SHP77 (cell line): ENCODE measurements at regions not wholly inside any gene's neighbourhood (a gene's known extent, or its start where the extent isn't known, plus 50 kb on each side); places are given as distances from the start of the nearest gene placed in this dataset.
"Not testable (repeated sequence)": the region's sequence is repeated elsewhere in the genome, so short reads cannot be mapped to it uniquely, and the experiment has no call there.

ENCODE experiments used
- DNase-seq, 2 experiments: peaks; one replicate each; lab custom pipeline; 2025; lab: John Stamatoyannopoulos, UW

DNA sequence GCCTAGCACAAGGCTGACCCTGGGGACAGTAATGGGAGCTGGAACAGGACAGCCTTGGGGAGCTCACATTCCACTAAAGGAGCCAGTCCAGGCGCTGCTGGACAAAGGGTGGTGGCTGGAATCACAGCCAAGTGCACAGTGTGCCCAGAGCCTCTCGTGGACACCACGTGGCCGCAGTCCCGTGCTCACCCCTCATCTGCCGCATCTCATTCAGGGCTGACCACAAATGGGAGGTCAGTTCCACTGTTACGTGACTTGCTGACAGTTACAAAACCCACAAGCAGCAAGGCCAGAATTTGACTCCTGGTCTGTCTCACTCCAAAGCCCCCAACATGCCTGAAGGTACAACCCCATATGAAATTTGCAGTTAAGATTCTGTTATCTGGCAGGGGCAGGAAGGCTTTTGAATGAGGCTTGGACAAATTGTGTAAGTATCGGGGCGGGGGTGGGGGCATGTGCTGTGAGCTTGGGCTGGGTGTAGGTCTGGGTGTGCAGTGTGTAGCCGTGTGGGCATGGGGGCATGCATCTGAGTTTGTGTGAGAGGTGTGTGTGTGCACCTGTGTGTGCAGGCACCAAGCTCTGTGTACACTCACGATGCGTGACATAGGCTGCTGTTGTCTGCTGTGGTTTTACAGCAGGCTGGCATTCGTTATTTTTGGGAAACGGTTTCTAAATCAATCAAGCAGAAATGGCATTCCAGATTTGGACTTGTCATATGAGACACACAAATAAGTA is 301.7 kb downstream of the BRD1 start:
- no peak for DNase-seq

DNA sequence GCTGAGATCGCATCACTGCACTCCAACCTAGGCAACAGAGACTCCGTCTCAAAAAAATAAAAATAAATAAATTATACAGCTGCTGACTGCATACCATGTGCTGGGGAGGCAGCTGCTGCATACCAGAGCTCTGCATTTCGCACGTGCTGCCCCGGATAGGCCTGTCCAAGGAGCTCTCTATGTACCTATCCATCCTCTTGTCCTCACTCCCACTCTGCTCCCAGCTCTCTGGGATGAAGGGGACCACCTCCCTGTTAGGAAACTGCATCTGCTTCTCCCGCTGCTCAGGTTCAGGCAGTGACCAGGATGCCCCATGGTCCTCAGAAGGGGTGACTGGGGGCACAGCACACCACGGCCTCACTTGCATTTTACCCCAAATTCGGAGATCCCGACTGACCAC is 302.3 kb downstream of the BRD1 start:
- no peak for DNase-seq

DNA sequence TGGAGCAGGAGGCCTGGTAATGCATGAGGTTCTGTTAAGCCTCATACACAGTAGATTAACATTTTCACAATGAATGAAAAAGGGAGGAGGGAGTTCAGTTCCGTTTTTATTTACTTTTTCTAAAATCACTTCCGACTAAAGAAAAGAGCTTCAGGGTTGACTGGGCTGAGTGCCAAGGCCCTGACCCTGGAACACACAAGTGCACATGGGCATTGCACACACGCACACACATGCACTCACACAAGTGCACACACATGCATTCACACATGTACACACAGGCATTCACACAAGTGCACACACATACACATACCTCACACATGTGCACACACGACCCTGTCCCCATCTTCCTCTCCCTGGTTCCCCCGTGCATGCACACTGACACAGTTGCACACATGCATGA is 303.3 kb downstream of the BRD1 start:
- no peak for DNase-seq

DNA sequence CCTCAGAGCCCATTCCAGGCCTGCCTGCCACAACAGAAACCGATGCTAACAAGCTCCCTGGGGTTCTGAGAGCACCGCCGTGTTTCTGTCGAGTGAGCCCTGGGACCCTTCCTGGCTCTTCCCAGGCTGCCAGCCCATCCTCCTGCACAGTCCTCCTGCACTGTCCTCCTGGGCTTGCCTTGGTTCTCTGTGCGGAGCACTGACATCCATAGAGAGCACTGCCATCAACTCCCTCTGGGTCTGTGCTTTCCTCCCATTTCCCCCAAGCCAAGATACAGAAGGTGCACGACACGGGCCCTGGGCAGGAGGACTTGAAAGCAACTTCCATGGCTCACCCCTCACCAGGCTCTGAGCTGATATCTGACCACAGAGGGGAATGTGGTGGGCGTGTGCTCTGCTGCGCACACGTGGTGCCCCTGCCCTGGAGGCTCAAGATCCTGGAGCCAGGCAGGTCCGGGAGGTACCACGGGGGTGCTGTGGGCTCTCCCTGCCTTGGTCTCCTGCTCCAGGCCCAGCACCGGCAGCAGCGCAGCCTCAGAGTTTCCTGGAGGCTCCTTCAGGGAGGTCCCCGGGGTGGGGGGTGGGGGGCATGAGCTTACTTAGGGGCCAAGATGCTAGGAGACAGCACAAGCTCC is 304.2 kb downstream of the BRD1 start:
- DNase-seq: no peak

DNA sequence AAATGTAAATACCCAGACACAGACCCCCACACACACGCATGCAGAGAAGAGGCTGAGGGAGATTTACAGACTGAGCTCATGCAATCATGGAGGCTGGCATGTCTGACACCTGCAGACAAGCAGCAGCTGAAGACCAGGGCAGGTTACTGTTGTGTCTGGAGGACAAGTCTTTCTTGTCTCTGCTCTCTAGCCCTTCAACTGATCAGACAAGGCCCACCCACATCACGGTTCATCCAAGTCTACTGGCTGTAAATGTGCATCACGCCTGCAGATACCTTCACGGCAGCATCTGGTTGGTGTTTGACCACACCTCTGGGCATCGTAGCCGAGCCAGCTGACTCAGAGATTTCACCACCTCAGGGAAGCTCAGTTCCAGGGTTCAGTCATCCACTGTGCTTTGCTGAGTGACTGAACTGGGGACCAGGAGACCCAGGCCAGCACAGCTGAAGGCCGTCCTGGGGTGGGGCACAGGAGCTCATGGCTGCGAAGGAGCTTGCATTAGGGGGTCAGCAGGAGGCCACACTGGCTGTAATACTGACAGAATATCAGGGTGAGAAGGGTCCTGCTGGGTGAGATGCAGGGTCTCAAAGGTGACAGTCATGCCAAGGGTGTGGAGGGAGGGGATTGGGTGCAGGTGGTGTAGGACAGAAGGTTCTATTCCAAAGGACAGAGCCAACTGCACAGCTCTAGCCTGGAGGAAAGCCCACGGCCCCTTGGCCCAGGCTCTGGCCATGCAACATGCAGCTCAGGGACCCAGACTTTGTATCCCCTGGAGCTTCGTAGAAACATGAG is 304.9 kb downstream of the BRD1 start:
- no peak for DNase-seq

DNA sequence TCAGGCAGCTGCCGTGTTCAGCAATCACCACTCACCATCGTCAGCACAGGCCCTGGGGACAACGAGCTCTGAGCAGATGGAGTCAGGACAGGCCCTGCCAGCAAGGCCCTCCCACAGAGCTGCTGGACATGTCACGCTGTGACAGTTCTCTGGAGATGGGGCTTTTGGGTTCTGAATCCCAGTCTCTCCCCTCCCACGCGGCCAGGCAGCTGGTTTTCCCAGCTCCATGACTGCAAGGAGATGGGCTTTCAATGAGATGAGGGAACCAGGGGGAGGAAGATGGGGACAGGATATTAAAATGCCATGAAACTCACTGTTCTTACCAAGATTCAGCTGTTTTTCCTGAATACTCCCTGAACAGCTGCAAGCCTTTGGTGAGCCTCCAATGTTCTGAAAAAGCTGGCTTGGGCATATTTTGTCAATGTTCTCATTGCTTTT is 305.9 kb downstream of the BRD1 start:
- DNase-seq: no peak

DNA sequence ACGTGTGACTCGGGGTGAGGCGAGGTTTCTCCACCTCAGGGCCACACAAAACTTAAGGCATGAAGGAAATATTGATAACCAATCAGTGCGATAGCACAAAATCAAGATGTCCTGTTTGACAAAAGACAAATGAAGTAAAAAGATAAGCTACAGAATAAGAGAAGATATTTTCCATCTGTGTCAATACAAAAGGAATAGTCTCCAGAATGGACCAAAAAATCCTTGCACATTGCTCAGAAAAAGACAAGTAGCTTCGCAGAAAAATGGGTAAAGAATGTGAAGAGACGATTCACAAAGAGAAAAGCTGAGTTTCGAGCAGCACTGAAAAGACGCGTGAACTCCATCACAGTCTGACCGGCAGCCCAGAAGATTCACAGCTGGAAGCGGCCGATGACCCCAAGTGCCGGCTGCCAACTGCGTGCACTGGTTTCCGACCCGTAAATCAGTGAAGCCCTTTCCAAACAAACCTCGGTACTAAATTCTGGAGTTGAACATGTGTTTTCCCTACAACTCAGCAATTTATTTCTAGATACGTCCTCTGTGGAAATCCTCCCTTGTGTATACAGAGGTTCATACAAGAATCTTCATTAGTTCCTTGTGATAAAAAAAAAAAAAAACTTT is 308.4 kb downstream of the BRD1 start:
- DNase-seq: no peak

DNA sequence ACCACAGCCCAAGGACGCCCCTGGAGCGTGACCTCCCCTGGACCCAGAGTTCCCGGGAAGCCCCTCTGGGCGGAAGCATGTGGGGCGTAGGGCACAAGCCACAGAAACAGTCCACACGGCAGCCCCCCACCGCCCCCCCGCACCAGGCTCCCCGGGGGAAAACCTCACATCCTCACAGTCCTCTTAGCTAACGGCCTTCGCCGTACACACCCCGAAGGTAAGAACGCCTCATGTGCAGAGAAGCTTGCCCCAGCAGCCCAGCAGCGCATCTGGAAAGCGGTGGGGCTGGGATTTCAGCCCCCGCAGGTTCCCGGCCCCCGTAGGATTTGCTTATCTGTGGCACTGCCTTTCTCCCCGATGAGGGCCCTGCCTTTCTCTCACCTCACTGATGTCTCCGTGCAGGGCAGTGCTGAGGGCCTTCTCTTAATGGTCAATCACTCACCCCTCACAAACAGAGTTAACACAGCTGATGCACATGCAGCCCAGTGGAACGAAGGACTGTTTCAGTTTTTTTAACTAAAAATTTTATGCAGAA is 309.2 kb downstream of the BRD1 start:
- DNase-seq: no peak

DNA sequence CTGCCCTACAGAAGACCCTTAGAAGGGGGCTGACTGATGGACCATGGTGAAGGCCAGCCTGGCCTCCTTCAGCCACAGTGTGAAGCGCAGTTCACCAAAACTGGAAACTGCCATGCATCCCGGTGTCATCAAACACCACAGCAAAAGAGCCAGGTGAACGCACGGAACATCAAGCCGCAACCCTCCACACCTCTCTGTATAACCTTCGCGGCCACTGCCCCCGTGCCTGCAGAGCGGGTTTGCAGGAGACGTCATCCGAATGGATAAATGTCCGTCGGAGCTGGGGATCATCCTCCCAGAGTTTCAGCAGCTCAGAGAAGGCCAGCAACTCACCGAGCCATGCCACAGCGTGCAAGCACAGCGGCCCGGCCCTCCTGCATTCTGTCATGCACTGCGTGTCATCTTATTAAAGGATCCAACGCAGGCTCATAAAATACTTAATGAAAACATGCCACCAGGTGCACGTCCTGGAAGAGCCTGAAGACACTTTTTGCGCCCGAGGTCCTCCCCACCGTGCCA is 309.9 kb downstream of the BRD1 start:
- no peak for DNase-seq

DNA sequence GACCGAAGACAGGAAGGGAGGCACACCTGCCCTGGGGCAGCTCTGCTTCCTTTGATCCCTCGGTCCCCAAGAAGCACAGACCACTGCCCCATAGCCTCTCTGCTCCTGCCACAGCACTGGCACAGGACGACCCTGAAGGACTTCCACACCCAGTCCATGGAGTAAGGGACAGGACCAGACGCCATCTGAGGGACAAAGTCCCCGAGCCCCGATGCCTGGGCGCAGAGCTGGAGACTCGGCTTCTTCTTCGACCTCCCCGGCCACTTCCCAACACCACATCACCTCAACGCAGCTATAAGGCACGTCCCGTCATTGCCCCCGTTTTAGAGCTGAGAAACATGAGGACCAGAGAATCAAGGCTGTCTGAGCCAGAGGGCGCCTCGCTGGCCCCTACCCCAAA is 310.5 kb downstream of the BRD1 start:
- DNase-seq: no peak

DNA sequence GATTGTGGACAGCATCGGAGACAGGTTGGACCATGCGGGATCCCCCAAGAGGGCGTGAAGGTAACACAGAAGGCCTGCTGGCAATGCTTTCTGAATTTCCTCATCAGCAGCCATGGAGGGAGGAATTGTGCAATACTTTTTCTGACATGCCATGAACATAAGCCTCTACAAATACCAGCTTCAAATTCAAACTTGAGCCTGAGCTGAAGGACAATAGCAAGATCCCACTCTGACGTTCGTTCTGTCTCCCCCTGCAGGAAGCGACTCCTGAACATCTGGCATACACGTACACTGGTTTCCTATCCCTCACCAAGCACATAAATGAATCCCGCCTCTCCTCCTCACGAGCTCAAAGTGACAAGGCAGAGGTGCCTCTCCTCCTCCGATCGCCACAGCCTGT is 312.2 kb downstream of the BRD1 start:
- no peak for DNase-seq

DNA sequence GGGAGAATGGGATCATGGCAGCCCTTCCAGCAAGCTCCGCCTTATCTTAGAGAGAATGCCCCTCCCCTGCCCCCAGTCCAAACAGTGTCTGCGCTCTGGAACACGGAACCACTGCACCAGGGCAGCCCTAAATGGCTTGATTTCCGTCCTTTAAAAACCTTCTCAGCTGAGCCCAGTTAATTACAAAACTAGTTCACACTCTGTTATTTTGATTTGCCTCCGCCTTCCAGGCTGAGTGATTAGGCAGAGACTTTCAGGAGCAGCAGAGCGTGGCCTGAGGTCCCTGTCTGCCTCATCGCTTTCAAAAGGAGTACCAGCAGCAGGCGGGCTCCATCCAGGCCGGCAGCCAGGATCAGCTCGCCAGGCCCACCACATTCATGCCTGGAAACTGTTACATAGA is 313.0 kb downstream of the BRD1 start:
- DNase-seq: no peak

DNA sequence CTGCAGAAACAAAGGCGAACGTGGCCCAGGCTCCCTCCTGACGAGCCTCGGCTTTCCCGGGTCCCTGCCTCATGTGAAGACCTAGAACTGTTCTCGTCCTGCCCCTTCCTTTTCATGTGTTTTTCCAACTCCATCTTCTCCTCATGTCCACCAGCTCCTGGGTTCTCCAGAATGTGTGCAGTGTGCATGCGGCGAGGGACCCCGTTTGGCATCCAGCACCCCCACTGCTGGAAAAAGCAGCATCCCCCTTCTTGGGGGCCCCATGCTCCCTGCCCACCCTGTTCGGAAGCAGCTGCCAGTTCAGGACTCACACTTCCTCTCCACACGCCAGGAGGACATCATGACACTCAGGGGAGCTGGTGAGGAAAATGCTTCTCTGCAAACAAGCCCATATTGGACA is 313.5 kb downstream of the BRD1 start:
- DNase-seq: no peak

DNA sequence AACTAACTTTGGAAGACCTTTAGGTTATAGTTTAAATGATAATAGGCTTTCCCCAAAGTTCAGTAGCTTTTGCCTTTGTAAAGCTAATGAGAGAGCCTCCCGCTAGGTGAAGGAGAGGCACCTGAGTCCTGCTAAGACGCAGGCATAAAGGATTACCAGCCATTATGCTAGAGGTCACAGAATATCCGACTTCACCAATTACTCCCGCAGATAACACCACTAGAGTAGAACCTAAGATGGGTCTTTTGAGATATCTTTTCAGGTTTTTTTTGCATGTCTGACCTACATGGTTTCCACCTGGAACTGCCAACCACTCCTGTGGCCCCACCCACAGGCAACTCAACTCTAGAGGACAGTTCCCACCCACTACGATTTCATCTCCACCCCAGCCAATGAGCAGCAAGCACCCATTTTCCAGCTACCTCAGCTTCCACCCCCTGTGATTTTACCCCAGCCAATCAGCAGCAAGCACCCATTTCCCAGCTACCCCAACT is 314.3 kb downstream of the BRD1 start:
- no peak for DNase-seq

DNA sequence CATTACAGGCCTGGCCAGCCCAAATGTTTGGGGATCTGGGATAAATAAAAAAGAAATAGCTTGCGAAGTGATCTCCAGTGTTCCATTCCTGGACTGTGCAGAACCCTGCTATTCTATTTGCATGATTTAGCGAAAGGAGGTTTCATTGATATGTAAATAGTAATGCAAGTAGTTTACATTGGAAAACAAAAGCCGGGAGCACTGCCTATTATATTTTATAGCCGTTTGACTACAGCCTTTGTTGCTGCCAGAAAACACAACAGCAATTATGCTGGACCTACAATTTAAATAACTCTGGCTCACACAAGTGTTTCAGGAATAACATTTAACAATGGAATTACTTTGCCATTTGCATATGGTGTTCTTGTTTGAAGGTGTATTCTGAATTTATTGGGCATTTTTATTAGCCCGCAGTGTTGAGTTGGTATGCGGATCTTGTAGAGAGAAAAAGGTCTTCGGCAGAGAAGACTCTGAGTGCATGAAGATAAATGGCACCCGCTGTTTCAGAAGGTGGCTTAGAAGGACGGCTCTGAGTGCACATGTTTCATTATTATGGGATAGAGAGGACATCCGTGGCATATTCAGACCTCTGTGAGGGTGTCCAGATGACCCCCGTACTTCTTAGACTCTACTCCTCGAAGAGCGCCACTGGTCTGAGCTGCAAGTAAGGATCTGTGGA is 315.0 kb downstream of the BRD1 start:
- DNase-seq: no peak

DNA sequence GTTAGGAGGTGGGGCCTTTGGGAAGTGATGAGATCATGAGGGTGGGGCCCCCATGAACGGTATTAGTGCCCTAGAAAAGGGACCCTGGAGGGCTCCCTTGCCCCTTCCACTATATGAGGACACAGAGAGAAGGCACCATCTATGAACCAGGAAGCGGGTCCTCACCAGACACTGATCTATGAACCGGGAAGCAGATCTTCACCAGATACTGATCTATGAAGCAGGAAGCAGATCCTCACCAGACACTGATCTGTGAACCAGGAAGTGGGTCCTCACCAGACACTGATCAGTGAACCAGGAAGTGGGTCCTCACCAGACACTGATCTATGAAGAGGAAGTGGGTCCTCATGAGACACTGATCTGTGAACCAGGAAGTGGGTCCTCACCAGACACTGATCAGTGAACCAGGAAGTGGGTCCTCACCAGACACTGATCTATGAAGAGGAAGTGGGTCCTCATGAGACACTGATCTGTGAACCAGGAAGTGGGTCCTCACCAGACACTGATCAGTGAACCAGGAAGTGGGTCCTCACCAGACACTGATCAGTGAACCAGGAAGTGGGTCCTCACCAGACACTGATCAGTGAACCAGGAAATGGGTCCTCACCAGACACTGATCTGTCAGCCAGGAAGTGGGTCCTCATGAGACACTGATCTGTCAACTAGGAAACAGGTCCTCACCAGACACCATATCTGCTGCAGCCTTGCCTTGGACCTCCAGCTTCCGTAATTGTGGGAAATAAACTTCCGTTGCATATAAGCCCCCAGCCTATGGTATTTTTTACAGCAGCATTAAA is 316.1 kb downstream of the BRD1 start:
- not testable (repeated sequence) for DNase-seq

DNA sequence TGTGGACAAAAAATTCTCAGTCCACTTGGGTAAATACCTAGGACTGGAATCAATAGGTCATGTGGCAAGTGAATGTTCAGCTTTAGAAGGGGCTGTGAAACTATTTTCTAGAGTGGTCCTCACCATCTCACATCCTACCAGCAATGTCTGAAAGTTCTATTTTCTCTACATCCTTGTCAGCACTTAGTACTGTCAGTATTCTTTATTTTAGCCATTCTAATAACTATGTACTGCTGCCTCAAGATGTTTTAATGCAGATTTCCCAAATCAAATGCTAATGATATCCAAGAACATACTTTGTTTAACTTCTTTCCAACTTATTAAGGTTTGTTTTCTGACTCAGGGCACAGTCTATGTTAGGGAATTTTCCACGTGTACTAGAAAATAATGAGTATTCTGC is 317.0 kb downstream of the BRD1 start:
- no peak for DNase-seq

DNA sequence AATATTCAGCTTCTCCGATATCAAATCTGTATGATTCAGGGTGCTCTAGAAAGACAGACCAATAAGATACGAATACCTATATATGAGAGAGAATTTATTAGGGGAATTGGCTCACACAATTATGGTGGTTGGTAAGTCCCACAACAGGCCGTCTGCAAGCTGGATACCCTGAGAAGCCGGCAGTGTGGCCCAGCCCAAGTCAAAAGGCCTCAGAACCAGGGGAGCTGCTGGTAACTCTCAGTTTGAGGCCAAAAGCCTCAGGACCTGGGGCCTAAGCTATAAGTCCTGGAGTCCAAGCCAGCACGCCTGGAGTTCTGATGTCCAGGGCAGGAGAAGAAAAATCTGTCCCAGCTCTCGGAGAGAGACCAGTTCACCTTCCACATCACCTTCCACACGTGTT is 318.7 kb downstream of the BRD1 start:
- no peak for DNase-seq

DNA sequence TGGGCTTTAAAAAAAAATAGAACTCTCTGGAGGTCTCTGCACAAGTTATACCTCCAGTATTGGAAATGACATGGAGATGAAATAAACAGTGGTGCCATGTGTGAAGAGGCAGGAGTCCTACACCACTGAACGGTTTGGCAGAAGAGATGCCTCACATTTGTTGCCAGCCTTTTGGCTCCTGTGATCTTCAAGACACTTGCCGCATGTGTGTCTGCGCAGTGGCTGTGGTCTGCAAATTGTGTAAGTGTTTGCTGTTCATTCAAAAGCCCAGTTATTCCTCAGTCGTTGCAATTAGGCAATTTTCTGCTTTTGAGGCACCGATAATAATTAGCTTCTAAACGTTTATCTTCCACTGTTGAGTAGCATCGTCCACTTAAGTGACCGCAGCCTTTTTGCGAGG is 319.1 kb downstream of the BRD1 start:
- no peak for DNase-seq

DNA sequence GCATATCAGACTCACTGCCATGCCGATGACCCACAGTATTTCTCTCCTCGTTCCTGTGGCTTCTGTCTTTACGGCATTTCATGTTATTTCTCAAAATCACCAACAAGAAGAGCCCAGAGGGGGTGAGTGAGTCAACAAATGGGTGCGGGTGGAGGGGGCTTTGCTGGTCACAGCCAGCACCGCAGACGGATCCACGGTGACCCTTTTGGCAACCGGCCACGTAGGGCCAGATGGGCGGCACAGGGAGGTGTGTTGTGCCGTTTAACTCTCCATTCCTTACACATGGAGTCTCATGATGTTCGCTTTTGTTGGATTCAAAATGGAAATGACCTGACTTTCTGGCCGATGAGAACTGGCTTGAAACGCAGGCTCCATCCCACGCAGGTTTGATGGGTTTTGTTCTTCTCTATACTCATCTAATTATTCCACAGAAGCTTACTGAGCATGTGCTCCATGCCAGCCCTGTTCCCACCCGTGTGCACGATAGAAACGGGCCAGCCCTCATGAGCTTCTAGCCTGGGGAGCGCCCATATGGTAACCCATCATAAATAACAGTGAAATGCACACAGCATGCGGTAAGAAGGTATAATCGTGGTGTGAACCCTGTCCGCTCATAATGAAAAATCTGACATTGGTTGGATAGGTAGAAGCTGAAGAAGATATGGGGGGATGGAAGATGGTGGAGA is 319.9 kb downstream of the BRD1 start:
- DNase-seq: no peak
